ENCODE measurements at regions not wholly inside any gene's neighbourhood (a gene's known extent, or its start where the extent isn't known, plus 50 kb on each side); places are given as distances from the start of the nearest gene placed in this dataset.

GRCh38 chr1:238499021-238499420, 608.3 kb upstream of the ZP4 start:
- ATAC-seq, result no peak
- Histone ChIP-seq H3K36me3 (no peaks in the 10 kb centered on the region), H3K27ac (no peak overlapping the region), H3K4me1 (no peaks in the 10 kb centered on the region), H3K27me3 (no peaks in the 10 kb centered on the region), H3K9me3 (peaks cover 0 to 4% (median 0%) of the 10 kb centered on the region in 3 donors), H3K4me3 (no peak overlapping the region)
- TF ChIP-seq POLR2A (IDR thresholded peaks at IDR 0.05), result no peak
- no peak for TF ChIP-seq EP300 (IDR thresholded peaks at IDR 0.05)
- TF ChIP-seq CTCF (IDR thresholded peaks at IDR 0.05), result no peak
- no peak for TF ChIP-seq POLR2AphosphoS5 (IDR thresholded peaks at IDR 0.05)
- 78 to 90% methylated on average over 3 to 4 of the region's 5 CpGs for WGBS, 2 donors (ENCODE audit: low coverage in 1 of 2)

DNA sequence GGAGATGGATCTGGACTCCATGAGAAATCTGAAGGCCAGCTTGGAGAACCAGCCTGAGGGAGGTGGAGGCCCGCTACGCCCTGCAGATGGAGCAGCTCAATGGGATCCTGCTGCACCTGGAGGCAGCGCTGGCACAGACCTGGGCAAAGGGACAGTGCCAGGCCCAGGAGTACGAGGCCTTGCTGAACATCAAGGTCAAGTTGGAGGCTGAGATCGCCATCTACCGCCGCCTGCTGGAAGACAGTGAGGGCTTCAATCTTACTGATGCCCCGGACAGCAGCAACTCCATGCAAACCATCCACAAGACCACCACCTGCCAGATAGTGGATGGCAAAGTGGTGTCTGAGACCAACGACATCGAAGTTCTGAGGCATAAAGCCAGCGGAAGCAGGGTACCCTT, 601.5 kb upstream of the ZP4 start:
- no peak overlapping the region for H3K27ac ChIP-seq
- TF ChIP-seq CTCF (IDR thresholded peaks at IDR 0.05), result no peak
- TF ChIP-seq POLR2AphosphoS5 (IDR thresholded peaks at IDR 0.05), result no peak
- TF ChIP-seq POLR2A (IDR thresholded peaks at IDR 0.05), result no peak
- no peak for TF ChIP-seq EP300 (IDR thresholded peaks at IDR 0.05)
- no peaks in the 10 kb centered on the region for H3K9me3 ChIP-seq
- no peak overlapping the region for H3K4me3 ChIP-seq
- no peaks in the 10 kb centered on the region for H3K36me3 ChIP-seq
- no peaks in the 10 kb centered on the region for H3K27me3 ChIP-seq
- no peaks in the 10 kb centered on the region for H3K4me1 ChIP-seq
- 71 to 100% methylated on average over 3 of the region's 11 CpGs for WGBS, 2 donors (ENCODE audit: low coverage in 1 of 2)
- ATAC-seq, result no peak

GRCh38 chr1:238491265-238491664, 600.5 kb upstream of the ZP4 start:
- no peak for ATAC-seq
- no peaks in the 10 kb centered on the region for H3K9me3 ChIP-seq
- no peak overlapping the region for H3K4me3 ChIP-seq
- no peaks in the 10 kb centered on the region for H3K4me1 ChIP-seq
- TF ChIP-seq POLR2AphosphoS5 (IDR thresholded peaks at IDR 0.05) (no peak), CTCF (IDR thresholded peaks at IDR 0.05) (no peak), EP300 (IDR thresholded peaks at IDR 0.05) (no peak), POLR2A (IDR thresholded peaks at IDR 0.05) (no peak)
- 86 to 100% methylated on average over 3 to 4 of the region's 12 CpGs for WGBS, 2 donors (ENCODE audit: low coverage in 1 of 2)
- H3K36me3 ChIP-seq, result no peaks in the 10 kb centered on the region
- H3K27ac ChIP-seq, result no peak overlapping the region
- no peaks in the 10 kb centered on the region for H3K27me3 ChIP-seq

DNA sequence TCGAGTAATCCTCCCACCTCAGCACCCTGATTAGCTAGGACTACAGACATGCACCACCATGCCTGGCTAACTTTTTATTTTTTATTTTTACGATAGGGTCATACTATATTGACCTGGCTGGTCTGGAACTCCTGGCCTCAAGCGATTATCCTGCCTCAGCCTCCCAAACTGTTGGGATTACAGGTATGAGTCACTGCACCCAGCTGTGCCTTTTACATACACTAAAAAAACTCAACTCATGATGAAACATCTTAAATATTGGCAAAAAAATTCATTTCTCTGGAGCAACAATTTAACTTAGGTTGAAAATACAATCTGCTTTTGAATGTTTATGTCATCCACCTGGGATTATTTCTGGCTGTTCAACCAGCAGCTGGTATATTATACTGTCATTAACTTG, 598.3 kb upstream of the ZP4 start:
- Histone ChIP-seq H3K4me1 (no peaks in the 10 kb centered on the region), H3K9me3 (no peaks in the 10 kb centered on the region), H3K4me3 (no peak overlapping the region), H3K27me3 (no peaks in the 10 kb centered on the region), H3K36me3 (no peaks in the 10 kb centered on the region), H3K27ac (no peak overlapping the region)
- no peak for TF ChIP-seq CTCF (IDR thresholded peaks at IDR 0.05)
- TF ChIP-seq POLR2A (IDR thresholded peaks at IDR 0.05), result no peak
- TF ChIP-seq EP300 (IDR thresholded peaks at IDR 0.05), result no peak
- no peak for TF ChIP-seq POLR2AphosphoS5 (IDR thresholded peaks at IDR 0.05)
- ATAC-seq, result no peak
- 71 to 81% methylated on average over 3 of the region's 3 CpGs for WGBS, 2 donors (ENCODE audit: low coverage in 1 of 2)

DNA sequence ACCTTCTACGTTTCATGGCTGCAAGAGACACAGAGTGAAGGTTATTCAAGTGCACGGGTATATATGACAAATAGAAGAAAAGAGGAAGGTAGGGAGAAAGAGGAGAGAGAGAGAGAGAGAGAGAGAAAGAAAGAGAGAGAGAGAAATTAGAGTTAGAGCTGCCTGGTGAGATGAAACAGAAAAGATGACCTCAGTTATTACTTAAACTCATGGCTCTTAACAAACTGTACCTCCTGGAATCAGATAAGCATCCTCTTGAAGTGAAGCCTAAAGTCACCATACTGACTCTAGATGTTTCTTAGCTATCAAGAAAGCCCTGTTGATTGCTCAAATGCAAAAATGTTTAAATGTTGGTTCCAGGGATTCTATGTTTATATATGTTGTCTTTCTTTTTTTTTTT, 597.7 kb upstream of the ZP4 start:
- TF ChIP-seq EP300 (IDR thresholded peaks at IDR 0.05), result no peak
- TF ChIP-seq POLR2A (IDR thresholded peaks at IDR 0.05), result no peak
- TF ChIP-seq CTCF (IDR thresholded peaks at IDR 0.05), result no peak
- no peak for TF ChIP-seq POLR2AphosphoS5 (IDR thresholded peaks at IDR 0.05)

More for the DNA sequence above, 597.7 kb upstream of the ZP4 start:
- Histone ChIP-seq H3K9me3 (no peaks in the 10 kb centered on the region), H3K4me3 (no peak overlapping the region), H3K4me1 (no peaks in the 10 kb centered on the region), H3K27me3 (no peaks in the 10 kb centered on the region), H3K36me3 (no peaks in the 10 kb centered on the region), H3K27ac (no peak overlapping the region)
- WGBS, 2 donors (ENCODE audit: low coverage in 1 of 2), result 87 to 100% methylated on average over 2 of the region's 2 CpGs
- ATAC-seq, result no peak
